ENCODE measurements at regions not wholly inside any gene's neighbourhood (a gene's known extent, or its start where the extent isn't known, plus 50 kb on each side); places are given as distances from the start of the nearest gene placed in this dataset.

- no peak for TF ChIP-seq POLR2A (IDR thresholded peaks at IDR 0.05)
- TF ChIP-seq CTCF (IDR thresholded peaks at IDR 0.05), result no peak
These were observed 85.1 kb downstream of the YIPF5 start for GRCh38 chr5:144085381-144085780.
